Liver (tissue), 8 donors: ENCODE measurements at regions not wholly inside any gene's neighbourhood (a gene's known extent, or its start where the extent isn't known, plus 50 kb on each side); places are given as distances from the start of the nearest gene placed in this dataset.

Source experiments
- DNase-seq: peaks from one replicate; pipeline ENCODE4 v3.0.0-alpha.2; 2017; ENCODE audit warnings: low spot score
- H3K27ac ChIP-seq, 2 donors: one replicate each; pipeline ENCODE4 v1.7.0; 2013; ENCODE audit warnings: inconsistent platforms in 2 of 2, low read length in 2 of 2, control low read depth in 1 of 2, low read depth in 1 of 2, mild to moderate bottlenecking in 1 of 2
- H3K27me3 ChIP-seq, 4 donors: one replicate each; pipeline versions ENCODE4 v1.6.1 to v1.7.0; 2013; ENCODE audit warnings: low read length in 3 of 4, inconsistent platforms in 1 of 4, mild to moderate bottlenecking in 1 of 4, moderate library complexity in 1 of 4; ENCODE audit not compliant: control insufficient read depth in 4 of 4, insufficient read depth in 4 of 4
- H3K36me3 ChIP-seq, 4 donors: one replicate each; pipeline versions ENCODE4 v1.6.1 to v1.7.0; 2013; ENCODE audit warnings: low read length in 3 of 4, mild to moderate bottlenecking in 3 of 4, low read depth in 1 of 4, moderate library complexity in 1 of 4; ENCODE audit not compliant: control insufficient read depth in 4 of 4, insufficient read depth in 3 of 4
- H3K4me1 ChIP-seq, 4 donors: one replicate each; pipeline versions ENCODE4 v1.6.1 to v1.7.0; 2013; ENCODE audit warnings: low read length in 3 of 4, mild to moderate bottlenecking in 3 of 4, moderate library complexity in 1 of 4; ENCODE audit not compliant: control insufficient read depth in 4 of 4, insufficient read depth in 4 of 4
- H3K4me3 ChIP-seq, 3 donors: one replicate each; pipeline versions ENCODE4 v1.6.1 to v1.7.0; 2013; ENCODE audit warnings: low read length in 3 of 3, control low read depth in 1 of 3, low read depth in 1 of 3, mild to moderate bottlenecking in 1 of 3
- H3K9ac ChIP-seq, 2 donors: one replicate each; pipeline ENCODE4 v1.7.0; 2013; ENCODE audit warnings: low read length in 2 of 2, mild to moderate bottlenecking in 2 of 2, moderate library complexity in 2 of 2, control low read depth in 1 of 2, low read depth in 1 of 2
- H3K9me3 ChIP-seq, 4 donors: one replicate each; pipeline versions ENCODE4 v1.6.1 to v1.7.0; 2013; ENCODE audit warnings: low read length in 3 of 4; ENCODE audit not compliant: control insufficient read depth in 4 of 4
- EGR1 ChIP-seq, 2 donors: IDR thresholded peaks; 2 replicates each; pipeline ENCODE4 v1.6.1; 2016 to 2018; ENCODE audit warnings: antibody characterized with exemption in 2 of 2, low read depth in 2 of 2
- FOXA1 ChIP-seq: IDR thresholded peaks from 2 replicates; pipeline ENCODE4 v1.6.1; 2016; ENCODE audit warnings: antibody characterized with exemption
- FOXA2 ChIP-seq: IDR thresholded peaks from 2 replicates; pipeline ENCODE4 v1.6.1; 2016; ENCODE audit warnings: antibody characterized with exemption
- GABPA ChIP-seq, 2 donors: IDR thresholded peaks in 1 of 2; conservative IDR thresholded peaks in 1 of 2; 2 replicates each; pipeline ENCODE4 v1.6.1; 2016; ENCODE audit warnings: antibody characterized with exemption in 2 of 2, mild to moderate bottlenecking in 1 of 2, moderate library complexity in 1 of 2
- HNF4A ChIP-seq, 2 donors: conservative IDR thresholded peaks; 2 replicates each; pipeline ENCODE4 v1.6.1; 2016; ENCODE audit warnings: antibody characterized with exemption in 2 of 2, mild to moderate bottlenecking in 2 of 2
- HNF4G ChIP-seq: IDR thresholded peaks from 2 replicates; pipeline ENCODE4 v1.6.1; 2016; ENCODE audit warnings: antibody characterized with exemption
- JUND ChIP-seq, 2 donors: IDR thresholded peaks; 2 replicates each; pipeline ENCODE4 v1.6.1; 2016; ENCODE audit warnings: antibody characterized with exemption in 2 of 2
- NR2F2 ChIP-seq: IDR thresholded peaks from 2 replicates; pipeline ENCODE4 v1.6.1; 2016; ENCODE audit warnings: antibody characterized with exemption
- RAD21 ChIP-seq, 2 donors: IDR thresholded peaks; 2 replicates each; pipeline ENCODE4 v1.6.1; 2016; ENCODE audit warnings: antibody characterized with exemption in 2 of 2, mild to moderate bottlenecking in 2 of 2
- RXRA ChIP-seq, 2 donors: IDR thresholded peaks; 2 replicates each; pipeline ENCODE4 v1.6.1; 2017 to 2018; ENCODE audit warnings: antibody characterized with exemption in 2 of 2, mild to moderate bottlenecking in 1 of 2
- SP1 ChIP-seq: IDR thresholded peaks from 2 replicates; pipeline ENCODE4 v1.6.1; 2018; ENCODE audit warnings: antibody characterized with exemption, mild to moderate bottlenecking
- TAF1 ChIP-seq: conservative IDR thresholded peaks from 2 replicates; pipeline ENCODE4 v1.6.1; 2016; ENCODE audit warnings: antibody characterized with exemption, mild to moderate bottlenecking
- WGBS: extraction: QIAGEN DNeasy Blood & Tissue Kit; methylation state at CpG from one replicate; pipeline ENCODE4 v1.1.7; 2013; 5-methylcytosine and 5-hydroxymethylcytosine counted together
- TF ChIP-seq, protein P1 (sequence below): IDR thresholded peaks from 2 replicates; pipeline ENCODE4 v1.6.1; 2016; ENCODE audit warnings: antibody characterized with exemption
- TF ChIP-seq, protein P2 (sequence below): IDR thresholded peaks from 2 replicates; pipeline ENCODE4 v1.6.1; 2016; ENCODE audit warnings: antibody characterized with exemption, mild to moderate bottlenecking
- TF ChIP-seq, protein P3 (sequence below): fragments of 150-350 bp; IDR thresholded peaks from 2 replicates; pipeline ENCODE4 v1.5.1; 2017; ENCODE audit warnings: improper control_type of control experiment, low read depth, low read length; ENCODE audit not compliant: missing input control
- donor health status: healthy.
- donor health status: healthy.
- donor health status: healthy.
- donor health status: healthy.
- donor health status: healthy.

DNA sequence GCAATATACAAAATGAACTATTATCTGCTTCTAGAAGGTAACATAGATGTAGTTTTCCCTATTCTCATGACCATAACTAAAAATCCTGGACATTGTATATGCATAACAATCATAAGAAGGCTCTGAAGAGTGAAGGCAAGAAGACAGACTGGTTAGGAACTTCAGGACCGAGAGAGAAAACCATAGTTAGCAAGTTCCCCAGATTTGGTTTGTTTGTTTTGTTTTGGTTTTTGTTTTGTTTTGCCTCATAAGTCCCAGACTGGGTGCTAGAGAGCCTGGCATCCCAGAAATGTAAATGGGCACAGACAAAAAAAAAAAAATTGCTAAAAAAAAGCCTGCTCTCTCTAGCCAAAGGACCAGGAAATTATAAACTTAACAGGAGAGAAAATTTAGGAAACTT, 192.2 kb upstream of the FBXO11 start (continued):
- TF ChIP-seq, protein P1, sequence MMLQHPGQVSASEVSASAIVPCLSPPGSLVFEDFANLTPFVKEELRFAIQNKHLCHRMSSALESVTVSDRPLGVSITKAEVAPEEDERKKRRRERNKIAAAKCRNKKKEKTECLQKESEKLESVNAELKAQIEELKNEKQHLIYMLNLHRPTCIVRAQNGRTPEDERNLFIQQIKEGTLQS: no peak
- TF ChIP-seq SP1 (no peak), FOXA1 (no peak), HNF4A (conservative IDR thresholded peaks at IDR 0.05) (no peak), HNF4G (no peak), FOXA2 (no peak)

DNA sequence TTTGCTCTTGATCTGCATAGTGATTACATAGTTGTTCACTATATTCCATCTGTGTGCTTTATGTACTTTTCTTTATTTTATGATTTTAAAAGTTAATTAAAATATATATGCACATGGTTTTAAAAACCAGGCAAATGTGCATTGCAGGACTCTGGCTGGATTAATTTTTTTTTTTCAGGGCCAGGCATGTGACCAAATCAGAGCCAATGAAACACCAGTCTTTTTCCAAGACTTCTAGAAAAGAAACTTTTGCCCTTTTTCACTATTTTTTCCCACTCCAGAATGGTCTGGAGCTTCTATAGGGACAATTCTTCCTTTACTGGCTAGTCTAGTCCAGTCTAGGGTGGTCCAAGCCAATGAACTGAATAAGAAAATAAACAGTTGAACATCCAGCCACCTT, 198.1 kb upstream of the FBXO11 start:
- H3K4me1 ChIP-seq: peaks cover 0 to 11% (median 6%) of the 10 kb centered on the region in 4 donors
- H3K9ac ChIP-seq: no peak overlapping the region
- no peaks in the 10 kb centered on the region for H3K27me3 ChIP-seq
- DNase-seq: no peak
- no peaks in the 10 kb centered on the region for H3K36me3 ChIP-seq
- no peak overlapping the region for H3K27ac ChIP-seq
- no peaks in the 10 kb centered on the region for H3K9me3 ChIP-seq
- H3K4me3 ChIP-seq: no peak overlapping the region
- TF ChIP-seq SP1 (no peak), FOXA2 (no peak), NR2F2 (no peak), FOXA1 (no peak), RXRA (IDR thresholded peaks at IDR 0.05) (no peak), RAD21 (IDR thresholded peaks at IDR 0.05) (no peak), EGR1 (IDR thresholded peaks at IDR 0.05; ENCODE audit: low read depth in 2 of 2) (no peak), JUND (IDR thresholded peaks at IDR 0.05) (no peak), GABPA (IDR thresholded peaks at IDR 0.05 in 1 of 2, conservative IDR thresholded peaks at IDR 0.05 in 1 of 2) (no peak)
- TF ChIP-seq, protein P1: no peak
- TF ChIP-seq, protein P2, sequence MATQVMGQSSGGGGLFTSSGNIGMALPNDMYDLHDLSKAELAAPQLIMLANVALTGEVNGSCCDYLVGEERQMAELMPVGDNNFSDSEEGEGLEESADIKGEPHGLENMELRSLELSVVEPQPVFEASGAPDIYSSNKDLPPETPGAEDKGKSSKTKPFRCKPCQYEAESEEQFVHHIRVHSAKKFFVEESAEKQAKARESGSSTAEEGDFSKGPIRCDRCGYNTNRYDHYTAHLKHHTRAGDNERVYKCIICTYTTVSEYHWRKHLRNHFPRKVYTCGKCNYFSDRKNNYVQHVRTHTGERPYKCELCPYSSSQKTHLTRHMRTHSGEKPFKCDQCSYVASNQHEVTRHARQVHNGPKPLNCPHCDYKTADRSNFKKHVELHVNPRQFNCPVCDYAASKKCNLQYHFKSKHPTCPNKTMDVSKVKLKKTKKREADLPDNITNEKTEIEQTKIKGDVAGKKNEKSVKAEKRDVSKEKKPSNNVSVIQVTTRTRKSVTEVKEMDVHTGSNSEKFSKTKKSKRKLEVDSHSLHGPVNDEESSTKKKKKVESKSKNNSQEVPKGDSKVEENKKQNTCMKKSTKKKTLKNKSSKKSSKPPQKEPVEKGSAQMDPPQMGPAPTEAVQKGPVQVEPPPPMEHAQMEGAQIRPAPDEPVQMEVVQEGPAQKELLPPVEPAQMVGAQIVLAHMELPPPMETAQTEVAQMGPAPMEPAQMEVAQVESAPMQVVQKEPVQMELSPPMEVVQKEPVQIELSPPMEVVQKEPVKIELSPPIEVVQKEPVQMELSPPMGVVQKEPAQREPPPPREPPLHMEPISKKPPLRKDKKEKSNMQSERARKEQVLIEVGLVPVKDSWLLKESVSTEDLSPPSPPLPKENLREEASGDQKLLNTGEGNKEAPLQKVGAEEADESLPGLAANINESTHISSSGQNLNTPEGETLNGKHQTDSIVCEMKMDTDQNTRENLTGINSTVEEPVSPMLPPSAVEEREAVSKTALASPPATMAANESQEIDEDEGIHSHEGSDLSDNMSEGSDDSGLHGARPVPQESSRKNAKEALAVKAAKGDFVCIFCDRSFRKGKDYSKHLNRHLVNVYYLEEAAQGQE: no peak
- TF ChIP-seq, protein P3, sequence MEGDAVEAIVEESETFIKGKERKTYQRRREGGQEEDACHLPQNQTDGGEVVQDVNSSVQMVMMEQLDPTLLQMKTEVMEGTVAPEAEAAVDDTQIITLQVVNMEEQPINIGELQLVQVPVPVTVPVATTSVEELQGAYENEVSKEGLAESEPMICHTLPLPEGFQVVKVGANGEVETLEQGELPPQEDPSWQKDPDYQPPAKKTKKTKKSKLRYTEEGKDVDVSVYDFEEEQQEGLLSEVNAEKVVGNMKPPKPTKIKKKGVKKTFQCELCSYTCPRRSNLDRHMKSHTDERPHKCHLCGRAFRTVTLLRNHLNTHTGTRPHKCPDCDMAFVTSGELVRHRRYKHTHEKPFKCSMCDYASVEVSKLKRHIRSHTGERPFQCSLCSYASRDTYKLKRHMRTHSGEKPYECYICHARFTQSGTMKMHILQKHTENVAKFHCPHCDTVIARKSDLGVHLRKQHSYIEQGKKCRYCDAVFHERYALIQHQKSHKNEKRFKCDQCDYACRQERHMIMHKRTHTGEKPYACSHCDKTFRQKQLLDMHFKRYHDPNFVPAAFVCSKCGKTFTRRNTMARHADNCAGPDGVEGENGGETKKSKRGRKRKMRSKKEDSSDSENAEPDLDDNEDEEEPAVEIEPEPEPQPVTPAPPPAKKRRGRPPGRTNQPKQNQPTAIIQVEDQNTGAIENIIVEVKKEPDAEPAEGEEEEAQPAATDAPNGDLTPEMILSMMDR: no peak

DNA sequence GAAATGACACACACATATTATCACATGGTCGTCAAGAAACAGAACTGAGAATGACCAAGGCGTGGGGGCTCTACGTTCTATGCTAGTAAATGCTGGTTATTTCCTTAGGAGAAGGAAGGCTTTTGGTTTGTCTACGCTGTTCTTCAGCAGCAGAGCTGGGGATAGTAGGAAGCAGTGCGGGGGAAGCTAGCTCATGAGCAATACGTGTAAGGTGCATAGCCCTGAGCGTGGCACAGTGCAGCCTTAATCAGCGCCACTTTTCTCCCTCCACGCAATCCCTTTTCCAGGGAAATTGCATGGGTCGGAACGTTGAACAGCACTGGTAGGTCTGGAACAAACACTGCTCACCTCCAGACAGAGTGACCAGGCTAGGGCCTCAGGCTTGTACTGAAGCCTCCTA, 199.6 kb upstream of the FBXO11 start:
- H3K9me3 ChIP-seq: no peaks in the 10 kb centered on the region
- H3K27me3 ChIP-seq: no peaks in the 10 kb centered on the region
- 79% methylated on average over 11 of the region's 11 CpGs for WGBS
- TF ChIP-seq NR2F2 (no peak), GABPA (IDR thresholded peaks at IDR 0.05 in 1 of 2, conservative IDR thresholded peaks at IDR 0.05 in 1 of 2) (no peak), RAD21 (IDR thresholded peaks at IDR 0.05) (no peak), TAF1 (no peak), SP1 (no peak), JUND (IDR thresholded peaks at IDR 0.05) (no peak)
- no peak for DNase-seq
- no peak overlapping the region for H3K4me3 ChIP-seq
- no peaks in the 10 kb centered on the region for H3K36me3 ChIP-seq
- no peak overlapping the region for H3K9ac ChIP-seq
- peaks cover 0 to 12% (median 6%) of the 10 kb centered on the region in 4 donors for H3K4me1 ChIP-seq
- no peak overlapping the region for H3K27ac ChIP-seq
